HL-60 (cell line): ENCODE measurements at regions not wholly inside any gene's neighbourhood (a gene's known extent, or its start where the extent isn't known, plus 50 kb on each side); places are given as distances from the start of the nearest gene placed in this dataset.
A peak's percentile ranks its signal among the peaks of the same experiment; 100 is the strongest.

Experiments
- CTCF ChIP-seq: IDR thresholded peaks from one replicate; pipeline ENCODE4 v1.5.1; 2011; ENCODE audit warnings: low read length, control low read depth, inconsistent platforms; ENCODE audit not compliant: insufficient read depth
- GABPA ChIP-seq: IDR thresholded peaks from 2 replicates; pipeline ENCODE4 v1.6.1; 2012; ENCODE audit warnings: low read depth
- POLR2AphosphoS5 ChIP-seq: IDR thresholded peaks from 2 replicates; pipeline ENCODE4 v1.6.1; 2012; ENCODE audit warnings: low read depth
- SPI1 ChIP-seq: IDR thresholded peaks from 2 replicates; pipeline ENCODE4 v1.6.1; 2012; ENCODE audit warnings: low read depth, mild to moderate bottlenecking, borderline replicate concordance
- TF ChIP-seq, protein P1 (sequence below): IDR thresholded peaks from 2 replicates; pipeline ENCODE4 v1.6.1; 2012; ENCODE audit warnings: low read depth; ENCODE audit not compliant: insufficient replicate concordance

DNA sequence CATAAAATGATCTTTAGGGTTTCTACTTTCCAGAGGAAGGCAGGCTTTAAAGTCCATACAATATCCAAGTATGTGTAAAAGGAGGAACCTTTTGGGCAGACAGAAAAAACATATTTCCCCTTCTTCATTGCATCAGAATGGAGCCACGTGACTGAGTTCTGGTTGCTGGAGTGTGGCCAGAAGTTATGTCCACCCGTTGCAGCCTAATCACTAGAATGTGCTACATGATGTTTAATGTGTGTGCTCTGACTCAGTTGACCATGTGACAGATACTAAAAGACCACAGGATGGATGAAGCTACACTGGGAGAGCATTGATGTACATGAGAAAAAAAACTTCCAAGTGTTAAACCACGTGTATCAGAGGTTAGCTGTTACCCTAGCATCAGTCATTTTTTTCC is 460.9 kb downstream of the RIT2 start:
- TF ChIP-seq CTCF (no peak), GABPA (no peak), POLR2AphosphoS5 (no peak), SPI1 (peak; percentile 4; the same call in 1 of the 2 replicates)
- TF ChIP-seq, protein P1, sequence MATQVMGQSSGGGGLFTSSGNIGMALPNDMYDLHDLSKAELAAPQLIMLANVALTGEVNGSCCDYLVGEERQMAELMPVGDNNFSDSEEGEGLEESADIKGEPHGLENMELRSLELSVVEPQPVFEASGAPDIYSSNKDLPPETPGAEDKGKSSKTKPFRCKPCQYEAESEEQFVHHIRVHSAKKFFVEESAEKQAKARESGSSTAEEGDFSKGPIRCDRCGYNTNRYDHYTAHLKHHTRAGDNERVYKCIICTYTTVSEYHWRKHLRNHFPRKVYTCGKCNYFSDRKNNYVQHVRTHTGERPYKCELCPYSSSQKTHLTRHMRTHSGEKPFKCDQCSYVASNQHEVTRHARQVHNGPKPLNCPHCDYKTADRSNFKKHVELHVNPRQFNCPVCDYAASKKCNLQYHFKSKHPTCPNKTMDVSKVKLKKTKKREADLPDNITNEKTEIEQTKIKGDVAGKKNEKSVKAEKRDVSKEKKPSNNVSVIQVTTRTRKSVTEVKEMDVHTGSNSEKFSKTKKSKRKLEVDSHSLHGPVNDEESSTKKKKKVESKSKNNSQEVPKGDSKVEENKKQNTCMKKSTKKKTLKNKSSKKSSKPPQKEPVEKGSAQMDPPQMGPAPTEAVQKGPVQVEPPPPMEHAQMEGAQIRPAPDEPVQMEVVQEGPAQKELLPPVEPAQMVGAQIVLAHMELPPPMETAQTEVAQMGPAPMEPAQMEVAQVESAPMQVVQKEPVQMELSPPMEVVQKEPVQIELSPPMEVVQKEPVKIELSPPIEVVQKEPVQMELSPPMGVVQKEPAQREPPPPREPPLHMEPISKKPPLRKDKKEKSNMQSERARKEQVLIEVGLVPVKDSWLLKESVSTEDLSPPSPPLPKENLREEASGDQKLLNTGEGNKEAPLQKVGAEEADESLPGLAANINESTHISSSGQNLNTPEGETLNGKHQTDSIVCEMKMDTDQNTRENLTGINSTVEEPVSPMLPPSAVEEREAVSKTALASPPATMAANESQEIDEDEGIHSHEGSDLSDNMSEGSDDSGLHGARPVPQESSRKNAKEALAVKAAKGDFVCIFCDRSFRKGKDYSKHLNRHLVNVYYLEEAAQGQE: no peak
